Fibroblast of pulmonary artery (primary cell): ENCODE measurements at regions not wholly inside any gene's neighbourhood (a gene's known extent, or its start where the extent isn't known, plus 50 kb on each side); places are given as distances from the start of the nearest gene placed in this dataset.

Source experiments
- DNase-seq: peaks from one replicate; pipeline ENCODE4 v3.0.0-alpha.2; 2010; ENCODE audit warnings: low read depth
- H3K4me3 ChIP-seq: replicated peaks from 2 replicates; pipeline ENCODE4 v1.5.1; 2011; ENCODE audit warnings: low read depth, mild to moderate bottlenecking, control low read depth, low read length, moderate library complexity
- TF ChIP-seq, protein P1 (sequence below): IDR thresholded peaks from 2 replicates; pipeline ENCODE4 v1.5.1; 2011; ENCODE audit warnings: mild to moderate bottlenecking, control low read depth, low read length, inconsistent platforms; ENCODE audit errors: missing control alignments

DNA sequence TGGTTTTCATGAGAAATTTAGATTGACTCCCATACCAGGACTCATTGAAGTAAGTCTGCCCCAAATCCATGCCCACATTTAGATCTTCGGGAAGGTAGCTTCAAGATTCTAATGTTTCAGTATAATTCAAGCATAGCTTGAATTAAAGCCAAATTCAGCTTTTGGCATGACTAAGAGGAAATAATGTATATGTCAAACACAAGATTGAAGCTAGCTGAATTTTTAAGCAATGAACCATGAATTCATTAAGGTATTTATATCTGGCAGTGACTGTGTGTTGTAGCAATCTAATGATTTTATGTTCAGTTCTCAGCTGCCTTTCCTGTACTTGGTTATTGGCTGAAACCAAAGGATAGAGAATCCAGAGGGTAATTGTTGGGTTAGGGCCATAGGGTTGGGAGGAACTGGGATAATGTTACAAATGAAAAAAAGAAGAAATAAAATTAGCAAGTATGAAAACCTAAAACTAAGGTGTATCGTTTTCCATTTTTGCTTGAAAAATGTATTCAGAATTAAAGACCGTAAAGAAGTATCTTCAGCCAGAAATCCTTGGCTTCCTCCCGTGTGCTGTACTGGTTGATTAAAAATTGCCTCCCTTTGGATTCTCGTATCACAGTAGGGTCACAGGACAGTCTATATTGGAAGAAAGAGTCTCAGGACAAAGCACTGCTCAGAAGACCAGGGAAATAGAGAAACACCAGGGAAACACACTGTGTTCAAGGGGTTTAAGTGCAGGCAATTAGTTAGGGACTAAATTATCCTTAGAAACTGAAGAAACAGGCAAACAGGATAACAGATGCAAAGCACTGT, 119.0 kb upstream of the FN1 start:
- DNase-seq: peak; percentile 57
- H3K4me3 ChIP-seq: no peak overlapping the region
- TF ChIP-seq, protein P1, sequence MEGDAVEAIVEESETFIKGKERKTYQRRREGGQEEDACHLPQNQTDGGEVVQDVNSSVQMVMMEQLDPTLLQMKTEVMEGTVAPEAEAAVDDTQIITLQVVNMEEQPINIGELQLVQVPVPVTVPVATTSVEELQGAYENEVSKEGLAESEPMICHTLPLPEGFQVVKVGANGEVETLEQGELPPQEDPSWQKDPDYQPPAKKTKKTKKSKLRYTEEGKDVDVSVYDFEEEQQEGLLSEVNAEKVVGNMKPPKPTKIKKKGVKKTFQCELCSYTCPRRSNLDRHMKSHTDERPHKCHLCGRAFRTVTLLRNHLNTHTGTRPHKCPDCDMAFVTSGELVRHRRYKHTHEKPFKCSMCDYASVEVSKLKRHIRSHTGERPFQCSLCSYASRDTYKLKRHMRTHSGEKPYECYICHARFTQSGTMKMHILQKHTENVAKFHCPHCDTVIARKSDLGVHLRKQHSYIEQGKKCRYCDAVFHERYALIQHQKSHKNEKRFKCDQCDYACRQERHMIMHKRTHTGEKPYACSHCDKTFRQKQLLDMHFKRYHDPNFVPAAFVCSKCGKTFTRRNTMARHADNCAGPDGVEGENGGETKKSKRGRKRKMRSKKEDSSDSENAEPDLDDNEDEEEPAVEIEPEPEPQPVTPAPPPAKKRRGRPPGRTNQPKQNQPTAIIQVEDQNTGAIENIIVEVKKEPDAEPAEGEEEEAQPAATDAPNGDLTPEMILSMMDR: no peak

DNA sequence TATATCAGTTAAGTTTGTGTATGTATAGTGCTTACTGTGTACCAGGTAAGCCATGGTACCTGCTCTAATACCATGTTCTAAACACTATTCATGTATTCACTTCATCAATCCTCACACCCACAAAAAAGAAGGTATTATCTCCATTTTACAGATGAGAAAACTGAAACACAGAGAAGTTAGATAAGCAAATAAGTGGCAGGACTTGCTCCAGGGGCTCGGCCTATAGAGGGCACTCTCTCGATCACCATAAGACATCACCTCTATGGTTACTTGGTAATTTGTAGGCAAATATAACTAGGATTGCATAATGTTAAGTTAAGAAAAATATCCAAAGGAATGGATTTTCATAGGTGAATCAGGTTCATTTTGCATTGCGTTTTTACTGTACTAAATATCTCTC, 118.1 kb upstream of the FN1 start:
- no peak for DNase-seq
- H3K4me3 ChIP-seq: no peak overlapping the region
- TF ChIP-seq, protein P1: peak; percentile 10

DNA sequence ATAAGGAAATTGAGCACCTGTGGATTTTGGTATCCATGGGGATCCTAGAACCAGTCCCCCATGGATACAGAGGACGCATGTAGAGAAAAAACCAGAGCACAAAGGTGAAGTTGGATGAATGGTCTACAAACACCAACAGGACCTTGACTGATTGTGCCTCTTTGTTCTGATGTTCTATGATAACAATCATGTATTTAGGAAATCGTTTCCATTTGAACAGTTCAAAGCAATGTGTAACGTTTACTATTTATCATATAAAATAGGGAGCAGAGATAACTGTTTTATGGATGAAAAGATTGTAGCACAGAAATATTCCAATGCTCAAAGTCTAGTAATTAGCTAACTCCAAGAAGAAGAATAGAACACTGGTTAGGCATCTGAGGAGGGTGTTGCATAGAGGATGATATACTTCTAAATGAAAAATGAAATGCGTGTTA, 116.3 kb upstream of the FN1 start:
- DNase-seq: no peak
- TF ChIP-seq, protein P1: no peak
- H3K4me3 ChIP-seq: no peak overlapping the region

DNA sequence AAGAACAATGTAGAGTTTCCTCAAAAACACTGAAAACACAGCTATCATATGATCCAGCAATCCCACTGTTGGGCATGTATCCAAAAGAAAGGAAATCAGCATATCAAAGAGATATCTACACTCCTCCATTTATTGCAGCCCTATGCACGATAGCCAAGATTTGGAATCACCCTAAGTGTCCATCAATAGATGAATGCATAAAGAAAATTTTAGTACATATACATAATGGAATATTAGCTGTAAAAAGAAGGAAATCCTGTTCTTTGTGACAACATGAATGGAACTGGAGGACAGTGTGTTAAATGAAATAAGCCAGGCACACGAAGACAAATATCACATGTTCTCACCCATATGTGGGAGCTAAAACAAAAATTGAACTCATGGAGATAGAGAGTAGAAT, 114.5 kb upstream of the FN1 start:
- TF ChIP-seq, protein P1: no peak
- DNase-seq: no peak
- H3K4me3 ChIP-seq: no peak overlapping the region

DNA sequence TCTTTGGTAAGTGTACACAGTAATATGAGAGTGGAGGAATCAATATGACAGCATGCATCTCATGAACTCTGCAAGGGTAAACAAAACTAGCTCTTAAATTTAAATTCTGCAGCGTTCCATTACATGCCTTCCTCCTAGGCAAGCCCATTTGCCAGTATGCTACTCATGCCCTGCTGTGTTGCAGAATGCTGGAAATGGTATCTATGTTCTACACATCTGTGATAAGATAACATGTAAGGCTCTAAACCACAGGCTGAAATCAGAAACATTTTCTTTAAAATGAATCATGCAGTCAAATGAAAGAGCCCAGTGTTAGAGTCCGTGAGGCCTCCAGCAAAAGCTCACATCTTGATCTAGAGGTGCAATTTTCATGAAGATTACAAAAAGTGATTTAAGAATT, 112.8 kb upstream of the FN1 start:
- H3K4me3 ChIP-seq: no peak overlapping the region
- TF ChIP-seq, protein P1: no peak
- peak; percentile 79 for DNase-seq

DNA sequence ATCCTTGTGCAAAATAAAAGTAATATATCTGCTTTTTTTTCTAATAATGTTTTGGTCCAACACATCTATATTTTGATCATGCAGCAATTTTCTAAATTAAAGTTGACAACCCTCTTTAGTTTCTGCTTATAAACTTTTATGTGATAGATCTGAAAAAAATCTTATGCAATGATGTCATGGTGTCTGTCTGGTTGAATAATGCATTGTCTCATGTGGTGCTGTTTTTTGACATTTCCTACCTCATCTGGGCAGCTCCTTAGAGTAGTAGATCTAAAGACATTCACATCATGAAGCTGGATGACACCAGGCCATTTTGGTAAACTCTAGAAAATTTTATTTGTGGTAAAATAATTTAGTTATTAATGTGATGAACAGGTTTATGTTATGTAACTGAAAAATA, 106.8 kb upstream of the FN1 start:
- TF ChIP-seq, protein P1: no peak
- H3K4me3 ChIP-seq: no peak overlapping the region
- no peak for DNase-seq

DNA sequence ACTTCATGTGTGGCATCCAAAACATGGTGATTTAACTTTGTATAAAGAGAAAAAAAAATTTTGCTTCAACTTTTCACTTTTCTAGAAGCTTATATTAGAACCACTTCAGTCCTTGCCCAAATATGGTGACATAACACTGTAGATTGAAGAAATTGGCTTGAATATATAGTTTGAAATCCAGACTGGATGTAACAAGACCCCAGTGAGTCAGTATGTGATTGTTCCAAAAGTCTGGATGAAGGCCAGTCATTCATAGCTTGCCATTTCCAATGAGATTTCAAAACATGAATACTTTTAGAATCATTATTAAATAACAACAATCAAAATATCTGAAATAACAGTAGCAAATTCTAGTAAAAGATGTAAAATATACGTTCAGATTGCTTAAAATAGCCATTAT, 104.8 kb upstream of the FN1 start:
- no peak overlapping the region for H3K4me3 ChIP-seq
- TF ChIP-seq, protein P1: no peak
- DNase-seq: peak; percentile 98
